GM19239 (cell line): ENCODE measurements at regions not wholly inside any gene's neighbourhood (a gene's known extent, or its start where the extent isn't known, plus 50 kb on each side); places are given as distances from the start of the nearest gene placed in this dataset.
"Not testable (repeated sequence)": the region's sequence is repeated elsewhere in the genome, so short reads cannot be mapped to it uniquely, and the experiment has no call there.

Experiments used
- DNase-seq: peaks from one replicate; pipeline ENCODE4 v3.0.0; 2011; ENCODE audit warnings: low spot score; ENCODE audit not compliant: insufficient read length
- FAIRE-seq: peaks from 2 replicates; lab custom pipeline; 2011; peaks lifted over from hg19 to GRCh38; lab: Jason Lieb, UNC

DNA sequence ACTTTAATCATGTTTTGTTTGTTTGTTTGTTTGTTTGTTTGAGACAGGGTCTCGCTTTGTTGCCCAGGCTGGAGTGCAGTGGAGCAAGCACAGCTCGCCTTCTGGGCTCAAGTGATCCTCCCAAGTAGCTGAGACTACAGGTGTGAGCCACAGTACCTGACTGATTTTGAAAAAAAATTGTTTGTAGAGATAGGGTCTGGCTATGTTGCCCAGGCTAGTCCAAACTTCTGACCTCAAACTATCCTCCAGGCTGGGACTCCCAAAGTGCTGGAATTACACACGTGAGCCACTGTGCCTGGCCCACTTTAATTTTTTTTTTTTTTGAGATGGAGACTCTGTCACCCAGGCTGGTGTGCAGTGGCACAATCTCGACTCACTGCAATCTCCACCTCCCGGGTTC, 74.8 kb upstream of the CLDN5 start:
- no peak for FAIRE-seq
- no peak for DNase-seq

DNA sequence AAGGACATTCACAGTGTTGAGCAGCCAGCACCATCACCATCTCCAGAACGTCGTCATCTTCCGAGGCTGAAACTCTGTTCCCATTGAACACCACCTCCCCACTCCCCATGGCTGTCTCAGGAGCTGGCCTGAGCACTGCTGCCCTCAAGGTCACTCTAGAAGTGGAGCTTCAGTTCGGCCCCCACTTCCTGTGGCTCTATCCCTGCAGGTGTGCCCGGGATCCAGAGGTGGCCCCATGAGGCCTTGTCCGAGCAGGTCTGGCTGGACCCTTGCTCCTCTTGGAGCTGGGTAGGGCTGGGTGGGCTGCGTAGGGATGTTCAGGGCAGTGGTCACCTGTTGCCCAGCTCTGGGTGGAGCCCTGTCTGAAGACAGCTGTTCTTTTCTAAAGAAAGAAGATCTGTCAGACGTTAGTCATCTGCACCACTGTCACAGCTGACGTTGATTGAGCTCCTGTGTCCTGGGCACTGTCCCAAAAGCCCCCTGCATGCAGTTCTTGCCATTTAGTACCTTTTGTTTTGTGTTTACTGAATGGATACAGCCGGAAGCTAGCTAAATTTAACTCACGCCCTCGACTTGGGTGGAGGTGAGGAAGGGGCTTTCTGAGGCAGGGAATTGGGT, 75.5 kb upstream of the CLDN5 start:
- DNase-seq (no peak), FAIRE-seq (no peak)

DNA sequence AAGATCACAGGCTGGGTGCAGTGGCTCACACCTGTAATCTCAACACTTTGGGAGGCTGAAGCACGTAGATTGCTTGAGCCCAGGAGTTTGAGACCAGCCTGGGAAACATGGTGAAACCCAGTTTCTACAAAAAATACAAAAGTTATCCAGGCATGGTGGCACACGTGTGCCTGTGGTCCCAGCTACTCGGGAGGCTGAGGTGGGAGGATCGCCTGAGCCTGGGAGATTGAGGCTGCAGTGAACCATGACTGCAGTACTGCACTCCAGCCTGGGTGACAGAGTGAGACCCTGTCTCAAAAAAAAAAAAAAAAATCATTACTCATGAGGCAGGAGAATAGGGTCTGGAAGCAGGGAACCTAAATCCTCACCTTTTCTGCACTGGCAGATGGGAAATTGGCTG, 79.1 kb upstream of the CLDN5 start:
- not testable (repeated sequence) for DNase-seq, FAIRE-seq

DNA sequence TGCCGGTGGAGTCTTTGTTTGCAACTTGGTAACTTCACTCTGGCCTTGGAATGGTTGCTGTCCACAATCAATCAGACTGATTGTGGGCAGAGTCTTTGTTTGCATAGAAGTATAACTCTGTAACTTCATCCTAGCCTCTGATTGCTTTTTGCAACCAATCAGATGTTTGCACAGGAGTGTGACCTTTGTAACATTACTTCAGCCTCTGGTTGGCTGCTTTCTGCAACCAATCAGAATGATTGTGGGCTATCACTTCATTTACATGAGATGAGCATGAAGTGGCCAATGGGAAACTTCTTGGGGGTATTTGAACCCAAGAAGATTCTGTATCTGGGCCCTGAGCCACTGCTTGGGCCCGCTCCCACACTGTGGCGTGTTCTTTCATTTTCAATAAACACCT, 79.6 kb upstream of the CLDN5 start:
- FAIRE-seq (no peak), DNase-seq (no peak)

DNA sequence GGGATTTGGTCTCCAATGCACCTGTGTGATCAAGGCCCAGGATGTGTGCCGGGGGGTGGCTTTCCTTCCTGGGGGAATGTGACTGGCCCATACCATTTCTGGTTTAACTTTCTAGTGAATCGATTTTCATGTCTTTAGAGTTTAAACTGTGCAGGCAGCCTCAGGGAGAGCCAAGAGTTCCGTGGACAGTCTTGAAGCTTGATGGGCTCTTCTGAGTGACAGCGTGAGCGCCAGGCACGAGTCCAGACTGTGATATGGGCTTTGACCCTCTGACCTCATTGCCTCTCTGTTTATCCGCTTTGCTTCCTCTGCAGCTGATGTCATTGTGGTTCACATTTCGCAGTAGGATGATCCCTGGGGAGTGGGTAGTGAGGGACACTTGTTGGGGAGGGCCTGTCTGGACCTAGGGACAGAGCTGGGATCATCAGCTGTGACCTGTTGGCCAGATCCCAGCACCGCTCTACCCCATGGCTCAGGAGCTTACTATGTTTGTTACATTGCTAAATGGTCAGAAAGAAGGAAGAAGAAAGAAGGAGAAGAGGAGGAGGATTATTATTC, 80.6 kb upstream of the CLDN5 start:
- no peak for DNase-seq
- FAIRE-seq, result no peak

DNA sequence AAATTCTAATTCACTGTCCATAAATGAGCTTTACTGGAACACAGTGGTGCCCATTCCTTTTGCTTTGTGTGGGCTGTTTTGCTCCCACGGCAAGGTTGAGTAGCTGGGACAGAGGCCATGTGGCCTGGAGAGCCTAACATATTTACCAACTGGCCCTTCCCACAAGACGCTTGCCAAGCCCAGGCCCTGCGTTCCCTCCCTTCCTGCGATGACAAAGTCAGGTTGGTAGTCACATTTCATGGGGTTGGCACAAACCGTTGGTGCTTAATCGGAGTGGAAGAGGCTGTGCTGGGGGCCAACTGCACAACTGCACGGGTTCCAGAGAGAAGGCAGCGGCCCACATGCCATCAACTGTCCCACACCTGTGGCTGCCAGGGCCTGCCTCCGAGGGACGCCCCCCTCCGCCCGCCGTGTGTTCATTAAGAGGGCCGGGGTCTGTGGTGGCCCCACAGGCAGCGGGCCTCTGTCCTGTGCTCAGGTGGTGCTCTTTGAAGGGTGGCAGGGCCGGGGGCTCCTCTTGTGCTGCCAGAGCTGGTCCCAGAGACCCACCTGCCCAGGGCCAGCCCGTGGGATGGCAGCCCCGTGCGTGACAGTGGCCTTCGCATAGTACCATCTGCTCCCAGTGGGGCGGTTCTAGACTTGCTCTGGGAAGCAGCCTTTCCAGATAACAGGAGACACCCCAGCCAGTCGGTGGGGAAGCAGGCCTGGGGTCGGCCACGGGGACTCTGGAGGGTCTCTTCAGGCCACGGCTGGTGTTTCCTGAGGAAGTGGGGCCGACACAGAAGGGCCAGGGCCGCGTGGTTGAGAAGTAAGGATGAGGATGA, 81.5 kb upstream of the CLDN5 start:
- no peak for DNase-seq
- no peak for FAIRE-seq

DNA sequence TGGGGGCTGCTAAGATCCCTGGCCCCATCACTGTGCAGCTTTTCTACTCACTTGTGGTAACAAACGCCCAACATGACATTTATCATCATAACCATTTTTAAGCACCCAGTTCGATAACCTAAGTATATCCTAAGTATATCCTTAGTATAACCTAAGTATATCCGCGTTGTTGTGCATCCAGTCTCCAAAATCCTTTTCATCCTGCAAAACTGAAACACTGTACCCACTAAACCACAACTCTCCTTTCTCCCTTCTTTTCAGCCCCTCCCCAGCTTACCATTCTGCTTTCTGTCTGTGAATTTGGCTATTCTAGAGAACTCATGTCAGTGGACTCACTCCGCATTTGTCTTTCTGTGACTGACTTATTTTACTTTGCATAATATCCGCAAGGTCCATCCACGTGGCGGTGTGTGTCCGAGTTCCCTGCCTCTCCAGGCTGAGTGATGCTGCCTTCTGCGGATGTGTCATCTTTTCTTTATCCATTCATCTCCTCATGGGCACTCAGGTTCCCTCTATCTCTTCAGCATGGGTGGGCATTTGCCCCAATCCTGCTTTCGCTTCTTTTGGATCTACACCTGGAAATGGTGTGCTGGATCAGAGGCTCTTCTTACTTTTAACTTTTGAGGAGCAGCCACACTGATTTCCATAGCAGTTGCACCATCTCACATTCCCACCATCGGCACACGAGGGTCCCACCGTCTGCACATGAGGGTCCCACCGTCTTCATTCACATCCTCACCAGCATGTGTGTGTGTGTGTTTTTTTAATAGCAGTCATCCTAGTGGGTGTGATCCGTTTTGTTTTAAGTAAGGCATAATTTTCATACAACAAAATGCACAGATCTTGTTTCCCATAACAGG, 82.4 kb upstream of the CLDN5 start:
- DNase-seq, result no peak

DNA sequence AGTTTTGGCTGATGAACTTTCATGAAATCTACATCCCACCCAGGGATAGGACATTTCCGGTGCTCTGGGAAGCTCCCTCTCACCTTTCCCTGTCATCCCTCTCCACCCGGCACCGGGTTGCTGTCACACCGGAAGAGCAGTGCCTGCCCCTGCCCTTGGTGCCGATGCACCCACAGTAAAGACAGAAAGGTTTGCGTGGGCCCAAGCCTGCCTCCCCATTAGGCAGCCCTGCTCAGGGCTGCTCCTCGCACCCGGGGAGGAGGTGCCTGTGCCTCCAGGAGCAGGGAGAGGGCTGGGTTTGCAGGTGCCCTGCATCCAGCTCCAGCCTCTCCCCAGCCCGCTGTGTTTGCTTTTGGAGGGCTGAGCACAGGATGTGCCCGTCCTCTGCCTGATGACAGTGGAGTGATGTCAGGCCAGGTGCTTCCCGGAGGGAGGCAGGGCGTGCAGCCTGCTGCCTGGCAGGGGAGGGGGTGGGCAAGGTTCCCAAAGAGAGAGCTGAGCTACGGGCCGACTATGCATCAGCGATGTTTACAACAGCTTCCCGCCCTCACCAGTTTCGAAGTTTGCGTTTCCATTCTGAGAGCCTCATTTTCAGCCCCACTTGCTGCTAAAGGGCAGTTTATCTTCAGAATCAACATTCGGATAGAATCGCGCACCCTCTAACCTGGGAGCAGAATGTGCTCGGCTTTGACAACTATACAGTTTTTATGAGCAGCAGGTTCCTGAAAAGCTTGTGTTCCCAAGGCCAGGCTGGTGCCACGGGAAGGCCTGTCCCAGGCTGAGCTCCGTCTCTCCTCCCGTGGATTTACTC, 83.2 kb upstream of the CLDN5 start:
- DNase-seq (no peak), FAIRE-seq (no peak)

More for the DNA sequence above, 82.4 kb upstream of the CLDN5 start:
- no peak for FAIRE-seq

DNA sequence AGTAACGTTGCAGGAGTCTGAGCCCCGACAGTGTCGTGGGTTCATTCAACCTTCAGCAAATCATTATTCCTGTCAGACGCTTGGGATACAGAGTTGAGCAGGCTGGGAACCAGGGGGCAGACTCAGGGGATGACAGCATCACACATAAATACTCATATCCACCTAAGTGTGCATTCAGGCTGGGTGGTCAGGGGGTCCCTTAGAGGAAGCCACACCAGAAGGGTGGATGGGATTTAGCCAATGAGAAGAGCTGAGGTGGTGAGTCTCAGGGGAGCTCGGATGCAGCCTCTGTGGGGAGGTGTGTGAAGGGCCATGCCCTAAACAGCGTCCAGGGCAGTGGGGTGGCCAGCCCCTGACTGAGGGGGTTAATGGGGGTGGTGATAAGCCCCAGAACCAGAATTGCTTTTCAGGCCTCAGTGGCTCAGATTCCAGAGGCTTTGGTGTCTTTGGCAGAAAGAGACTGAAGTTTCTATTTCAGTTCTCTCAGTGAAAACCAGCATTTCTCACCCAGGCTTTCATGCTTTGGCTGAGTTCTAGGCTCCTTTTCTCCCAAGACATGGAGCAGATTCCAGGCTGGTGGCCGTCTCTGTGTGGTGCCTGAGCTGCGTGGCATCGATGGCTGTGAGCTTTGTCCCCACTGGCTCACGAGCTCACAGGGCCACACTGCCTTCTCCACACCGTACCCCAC, 83.9 kb upstream of the CLDN5 start:
- DNase-seq (no peak), FAIRE-seq (no peak)

DNA sequence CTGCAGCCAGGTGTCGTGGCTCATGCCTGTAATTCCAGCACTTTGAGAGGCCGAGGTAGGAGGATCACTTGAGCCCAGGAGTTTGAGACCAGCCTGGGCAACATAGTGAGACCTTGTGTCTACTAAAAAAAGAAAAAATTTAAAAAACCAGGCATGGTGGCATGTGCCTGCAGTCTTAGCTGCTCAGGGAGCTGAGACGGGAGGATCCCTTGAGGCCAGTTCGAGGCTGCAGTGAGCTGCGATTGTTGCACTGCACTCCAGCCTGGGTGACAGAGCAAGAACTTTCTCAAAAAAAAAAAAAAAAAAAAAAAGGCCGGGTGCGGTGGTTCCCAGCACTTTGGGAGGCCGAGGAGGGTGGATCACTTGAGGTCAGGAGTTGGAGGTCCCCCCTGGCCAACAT, 85.5 kb upstream of the CLDN5 start:
- not testable (repeated sequence) for FAIRE-seq

DNA sequence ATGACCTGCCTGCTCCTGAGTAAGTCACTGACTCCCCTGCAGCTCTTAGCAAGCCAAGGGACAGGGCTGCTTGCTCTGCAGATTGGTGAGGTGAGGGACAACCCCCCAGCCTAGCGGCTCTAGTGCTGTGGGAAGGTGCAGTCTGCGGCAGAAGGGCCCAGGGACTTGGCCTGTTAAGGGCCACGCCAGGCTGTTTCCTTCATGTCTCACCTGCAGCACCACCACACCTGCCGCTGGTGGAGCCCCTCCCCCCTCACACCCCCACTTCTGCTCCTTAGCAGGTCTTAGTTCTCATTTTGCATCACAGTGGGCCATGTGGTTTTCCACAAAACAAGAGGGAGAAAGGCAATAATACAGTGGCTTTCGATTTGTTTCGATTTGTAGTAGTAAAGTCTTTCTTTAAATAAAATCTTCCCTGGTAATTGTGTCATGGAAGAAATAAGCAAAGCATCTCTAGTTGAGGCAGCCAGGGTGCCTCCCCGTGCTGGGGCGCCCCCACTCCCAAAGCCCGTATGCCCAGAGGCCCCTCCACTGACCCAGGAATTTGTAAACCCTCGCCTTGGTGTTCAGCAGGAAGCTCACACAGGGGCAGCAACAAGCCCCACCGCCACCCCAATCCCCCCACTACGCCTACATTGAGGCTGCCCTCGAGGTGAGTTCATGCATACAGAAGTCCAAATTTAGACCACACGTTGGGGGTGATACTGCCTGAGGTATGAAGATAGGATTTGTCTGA, 86.5 kb upstream of the CLDN5 start:
- FAIRE-seq (no peak), DNase-seq (no peak)

More for the DNA sequence above, 85.5 kb upstream of the CLDN5 start:
- not testable (repeated sequence) for DNase-seq

DNA sequence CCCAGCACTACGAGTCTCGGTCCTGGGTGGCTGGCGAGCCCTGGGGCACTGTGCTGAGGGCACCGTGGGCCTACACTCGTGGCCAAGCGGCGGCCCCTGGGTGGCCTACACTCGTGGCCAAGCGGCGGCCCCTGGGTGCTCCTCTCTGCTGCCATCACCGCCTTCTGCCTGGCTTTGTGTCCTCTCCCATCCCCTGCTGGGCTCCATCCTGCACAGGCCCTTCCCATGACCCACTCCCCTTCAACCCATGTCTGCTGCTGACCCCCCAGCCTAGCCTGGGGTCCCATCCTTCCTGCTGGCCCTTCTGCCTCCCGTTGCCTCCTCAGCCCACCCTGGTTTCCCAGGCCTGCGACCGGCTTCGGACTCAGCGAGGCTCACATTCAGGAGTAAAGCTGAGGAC, 87.4 kb upstream of the CLDN5 start:
- DNase-seq (no peak), FAIRE-seq (no peak)

DNA sequence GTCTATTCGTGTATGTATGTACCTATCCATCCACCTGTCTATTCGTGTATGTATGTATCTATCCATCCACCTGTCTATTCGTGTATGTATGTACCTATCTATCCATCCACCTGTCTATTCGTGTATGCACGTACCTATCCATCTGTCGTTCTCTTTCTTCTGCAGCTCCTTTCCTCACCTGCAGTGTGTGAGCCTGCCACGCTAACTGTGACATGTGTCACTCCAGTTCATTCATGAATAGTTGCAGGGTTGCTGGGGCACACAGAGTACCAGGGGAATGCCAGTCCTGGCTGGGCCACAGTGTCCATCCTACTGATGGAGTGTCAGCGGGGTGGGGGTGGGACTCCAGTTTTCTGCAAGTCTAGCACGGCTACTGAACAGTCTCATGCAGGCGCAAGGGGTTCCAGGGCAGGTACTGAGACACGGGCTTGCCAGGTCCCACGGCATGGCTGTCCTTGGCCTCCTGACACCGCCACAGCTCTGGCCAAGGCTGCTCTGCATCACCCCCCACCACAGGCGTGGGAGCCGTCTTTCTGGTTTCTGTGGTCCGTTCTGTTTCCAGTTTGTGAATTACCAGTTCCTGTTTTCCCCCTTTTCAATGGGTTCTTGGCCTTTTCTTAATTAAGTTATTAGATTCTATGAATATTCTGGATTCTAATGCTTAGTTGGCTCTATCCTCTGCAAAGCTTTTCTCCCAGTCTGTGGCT, 88.8 kb upstream of the CLDN5 start:
- FAIRE-seq (peak; percentile 45), DNase-seq (no peak)

DNA sequence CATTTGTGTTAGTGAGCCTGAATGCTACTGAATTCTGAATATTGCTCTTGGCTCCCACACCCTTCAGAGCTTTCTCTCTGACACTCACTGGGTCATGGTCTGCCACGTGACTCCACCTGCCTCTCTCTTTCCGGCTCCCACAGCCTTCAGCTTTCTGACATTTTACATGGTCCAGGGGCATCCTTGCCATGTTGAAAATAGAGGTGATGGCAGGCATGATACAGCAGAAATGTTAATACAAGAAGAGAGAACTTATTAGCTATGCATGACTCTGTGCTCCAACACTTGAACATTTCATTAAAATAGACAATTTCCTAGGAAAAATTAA, 90.3 kb upstream of the CLDN5 start:
- peak; percentile 18 for FAIRE-seq

DNA sequence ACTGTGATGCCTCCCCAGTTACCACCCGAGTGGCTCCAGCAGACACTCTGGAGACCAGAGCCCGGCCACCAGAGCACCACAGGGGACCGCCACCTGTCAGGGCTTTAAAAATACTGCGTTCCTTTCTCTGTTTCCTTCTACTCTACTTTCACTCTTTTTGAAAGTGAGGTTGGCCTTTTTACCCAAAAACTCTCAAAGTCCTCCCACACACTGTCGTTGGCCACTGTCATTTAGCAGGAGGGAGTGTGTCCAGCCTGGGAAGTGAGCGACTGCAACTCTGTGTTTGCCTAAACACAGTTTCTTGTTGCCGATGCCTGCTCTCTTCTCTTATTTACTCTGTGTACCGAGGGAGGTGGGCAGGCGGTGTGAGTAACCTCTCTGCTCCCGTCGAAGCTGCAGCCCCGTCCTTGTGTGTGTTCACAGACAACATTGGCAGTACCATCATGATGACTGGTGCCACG, 90.8 kb upstream of the CLDN5 start:
- DNase-seq (no peak), FAIRE-seq (no peak)

More for the DNA sequence above, 90.3 kb upstream of the CLDN5 start:
- DNase-seq, result no peak

DNA sequence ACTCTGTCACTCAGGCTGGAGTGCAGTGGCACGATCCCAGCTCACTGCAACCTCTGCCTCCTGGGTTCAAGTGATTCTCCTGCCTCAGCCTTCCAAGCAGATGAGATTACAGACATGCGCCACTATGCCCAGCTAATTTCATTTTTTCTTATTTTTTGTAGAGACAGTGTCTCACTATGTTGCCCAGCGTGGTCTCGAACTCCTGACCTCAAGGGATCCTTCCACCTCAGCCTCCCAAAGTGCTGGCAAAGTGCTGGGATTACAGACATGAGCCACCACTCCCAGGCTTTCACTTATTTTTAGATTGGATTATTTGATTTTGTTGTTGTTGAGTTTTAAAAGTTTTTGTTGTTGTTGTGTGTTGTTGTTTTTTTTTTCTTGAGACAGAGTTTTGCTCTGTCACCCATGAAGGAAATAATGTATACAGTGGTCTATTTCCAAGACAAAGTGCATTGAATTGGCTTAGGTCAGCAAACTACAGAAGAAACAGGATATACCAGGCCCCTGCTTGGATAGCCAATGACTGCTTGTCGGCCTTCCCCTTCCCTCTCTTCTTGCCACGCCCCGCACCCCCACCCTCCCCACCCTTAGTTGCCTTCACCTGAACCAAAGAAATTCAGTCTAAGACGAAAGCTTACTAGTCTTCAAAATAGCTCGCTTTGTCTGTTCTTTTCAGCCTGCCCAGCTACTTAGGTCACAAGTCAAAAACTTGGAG, 91.8 kb upstream of the CLDN5 start:
- no peak for FAIRE-seq

More for the DNA sequence above, 91.8 kb upstream of the CLDN5 start:
- no peak for DNase-seq
